GM21381 (cell line): ENCODE measurements at regions not wholly inside any gene's neighbourhood (a gene's known extent, or its start where the extent isn't known, plus 50 kb on each side); places are given as distances from the start of the nearest gene placed in this dataset.
A peak's percentile ranks its signal among the peaks of the same experiment; 100 is the strongest.
"Not testable (repeated sequence)": the region's sequence is repeated elsewhere in the genome, so short reads cannot be mapped to it uniquely, and the experiment has no call there.

Source experiments
- ATAC-seq: cut with Tn5 transposase; IDR thresholded peaks from one replicate; pipeline ENCODE4 v1.9.1; 2021; ENCODE audit warnings: mild to moderate bottlenecking, moderate library complexity; ENCODE audit not compliant: unreplicated experiment

- no peak for ATAC-seq
These were observed 107.7 kb upstream of the ZNF648 start for GRCh38 chr1:182169203-182169602.

- no peak for ATAC-seq
These were observed 105.2 kb upstream of the ZNF648 start for GRCh38 chr1:182166750-182167149.

GRCh38 chr1:182166321-182166720 is 104.8 kb upstream of the ZNF648 start:
- no peak for ATAC-seq

- ATAC-seq, result no peak
These were observed 102.8 kb upstream of the ZNF648 start for GRCh38 chr1:182164273-182164672.

GRCh38 chr1:182163821-182164223 is 102.3 kb upstream of the ZNF648 start:
- ATAC-seq, result no peak

- no peak for ATAC-seq
These were observed 97.9 kb upstream of the ZNF648 start for GRCh38 chr1:182159443-182159842.

- ATAC-seq, result no peak
These were observed 95.7 kb upstream of the ZNF648 start for GRCh38 chr1:182157187-182157586.

GRCh38 chr1:182154425-182154824 is 92.9 kb upstream of the ZNF648 start:
- not testable (repeated sequence) for ATAC-seq

GRCh38 chr1:182149411-182149965 is 88.0 kb upstream of the ZNF648 start:
- no peak for ATAC-seq

- no peak for ATAC-seq
These were observed 86.4 kb upstream of the ZNF648 start for GRCh38 chr1:182147951-182148350.

GRCh38 chr1:182147136-182147820 is 85.8 kb upstream of the ZNF648 start:
- ATAC-seq, result peak; percentile 87

- ATAC-seq, result no peak
These were observed 84.8 kb upstream of the ZNF648 start for GRCh38 chr1:182146286-182146685.

- ATAC-seq, result no peak
These were observed 83.9 kb upstream of the ZNF648 start for GRCh38 chr1:182145441-182145840.

GRCh38 chr1:182144646-182145030 is 83.1 kb upstream of the ZNF648 start:
- ATAC-seq, result no peak

- no peak for ATAC-seq
These were observed 82.5 kb upstream of the ZNF648 start for GRCh38 chr1:182143825-182144645.

GRCh38 chr1:182143154-182143657 is 81.7 kb upstream of the ZNF648 start:
- ATAC-seq, result no peak

GRCh38 chr1:182142621-182143020 is 81.1 kb upstream of the ZNF648 start:
- ATAC-seq, result no peak

- no peak for ATAC-seq
These were observed 79.5 kb upstream of the ZNF648 start for GRCh38 chr1:182141040-182141439.

GRCh38 chr1:182139496-182139895 is 78.0 kb upstream of the ZNF648 start:
- ATAC-seq, result no peak

GRCh38 chr1:182137546-182137945 is 76.0 kb upstream of the ZNF648 start:
- no peak for ATAC-seq

- ATAC-seq, result no peak
These were observed 74.4 kb upstream of the ZNF648 start for GRCh38 chr1:182135946-182136345.

GRCh38 chr1:182134257-182134656 is 72.7 kb upstream of the ZNF648 start:
- no peak for ATAC-seq
